ENCODE measurements at regions not wholly inside any gene's neighbourhood (a gene's known extent, or its start where the extent isn't known, plus 50 kb on each side); places are given as distances from the start of the nearest gene placed in this dataset.

DNA sequence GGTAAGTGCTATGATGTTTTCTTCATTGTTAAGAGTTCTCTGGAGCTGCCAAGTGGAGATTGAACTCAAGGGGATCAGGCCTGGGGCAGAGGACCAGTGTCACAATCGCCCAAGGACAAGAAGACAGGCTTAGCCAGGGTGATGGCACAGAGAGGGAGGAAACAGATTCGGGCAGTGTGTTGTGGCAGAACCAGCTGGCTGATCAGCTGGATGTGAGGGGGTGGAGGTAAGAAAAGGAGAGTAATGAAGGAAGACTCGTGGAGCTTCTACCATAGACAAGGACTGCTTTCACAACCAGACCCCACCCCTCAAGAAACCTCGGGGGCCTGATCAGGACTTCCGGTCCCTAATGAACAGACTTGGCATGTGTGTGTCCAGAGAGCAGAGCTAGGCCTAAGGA is 60.9 kb upstream of the LINGO1 start:
- TF ChIP-seq TAF1 (CRISPR knock-in tag; IDR thresholded peaks at IDR 0.05) (no peak), SP1 (IDR thresholded peaks at IDR 0.05) (no peak), SP1 (CRISPR knock-in tag; IDR thresholded peaks at IDR 0.05) (no peak), ZNF207 (IDR thresholded peaks at IDR 0.05; ENCODE audit: borderline replicate concordance) (no peak), ZSCAN25 (CRISPR knock-in tag; IDR thresholded peaks at IDR 0.05) (no peak), KAT8 (CRISPR knock-in tag; IDR thresholded peaks at IDR 0.05) (no peak), ZNF629 (CRISPR knock-in tag; conservative IDR thresholded peaks at IDR 0.05) (no peak)
- TF ChIP-seq, protein P1, sequence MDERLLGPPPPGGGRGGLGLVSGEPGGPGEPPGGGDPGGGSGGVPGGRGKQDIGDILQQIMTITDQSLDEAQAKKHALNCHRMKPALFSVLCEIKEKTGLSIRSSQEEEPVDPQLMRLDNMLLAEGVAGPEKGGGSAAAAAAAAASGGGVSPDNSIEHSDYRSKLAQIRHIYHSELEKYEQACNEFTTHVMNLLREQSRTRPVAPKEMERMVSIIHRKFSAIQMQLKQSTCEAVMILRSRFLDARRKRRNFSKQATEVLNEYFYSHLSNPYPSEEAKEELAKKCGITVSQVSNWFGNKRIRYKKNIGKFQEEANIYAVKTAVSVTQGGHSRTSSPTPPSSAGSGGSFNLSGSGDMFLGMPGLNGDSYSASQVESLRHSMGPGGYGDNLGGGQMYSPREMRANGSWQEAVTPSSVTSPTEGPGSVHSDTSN (CRISPR knock-in tag; IDR thresholded peaks at IDR 0.05): no peak
- TF ChIP-seq, protein P2, sequence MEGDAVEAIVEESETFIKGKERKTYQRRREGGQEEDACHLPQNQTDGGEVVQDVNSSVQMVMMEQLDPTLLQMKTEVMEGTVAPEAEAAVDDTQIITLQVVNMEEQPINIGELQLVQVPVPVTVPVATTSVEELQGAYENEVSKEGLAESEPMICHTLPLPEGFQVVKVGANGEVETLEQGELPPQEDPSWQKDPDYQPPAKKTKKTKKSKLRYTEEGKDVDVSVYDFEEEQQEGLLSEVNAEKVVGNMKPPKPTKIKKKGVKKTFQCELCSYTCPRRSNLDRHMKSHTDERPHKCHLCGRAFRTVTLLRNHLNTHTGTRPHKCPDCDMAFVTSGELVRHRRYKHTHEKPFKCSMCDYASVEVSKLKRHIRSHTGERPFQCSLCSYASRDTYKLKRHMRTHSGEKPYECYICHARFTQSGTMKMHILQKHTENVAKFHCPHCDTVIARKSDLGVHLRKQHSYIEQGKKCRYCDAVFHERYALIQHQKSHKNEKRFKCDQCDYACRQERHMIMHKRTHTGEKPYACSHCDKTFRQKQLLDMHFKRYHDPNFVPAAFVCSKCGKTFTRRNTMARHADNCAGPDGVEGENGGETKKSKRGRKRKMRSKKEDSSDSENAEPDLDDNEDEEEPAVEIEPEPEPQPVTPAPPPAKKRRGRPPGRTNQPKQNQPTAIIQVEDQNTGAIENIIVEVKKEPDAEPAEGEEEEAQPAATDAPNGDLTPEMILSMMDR (CRISPR knock-in tag; IDR thresholded peaks at IDR 0.05): no peak
